Esophagus squamous epithelium (tissue), 4 donors: ENCODE measurements at regions not wholly inside any gene's neighbourhood (a gene's known extent, or its start where the extent isn't known, plus 50 kb on each side); places are given as distances from the start of the nearest gene placed in this dataset.
"Not testable (repeated sequence)": the region's sequence is repeated elsewhere in the genome, so short reads cannot be mapped to it uniquely, and the experiment has no call there.

Source experiments
- CTCF ChIP-seq, 6 experiments: fragments of 450-650 bp in 4 of 6; fragments of 200-600 bp in 2 of 6; sonication (generic) in 2 of 6; IDR thresholded peaks; one replicate each; pipeline ENCODE4 v1.5.1; 2016 to 2019; ENCODE audit warnings: antibody characterized with exemption in 6 of 6, mild to moderate bottlenecking in 4 of 6, moderate library complexity in 4 of 6
- POLR2A ChIP-seq, 4 donors: fragments of 450-650 bp; IDR thresholded peaks; one replicate each; pipeline ENCODE4 v1.6.1; 2017; ENCODE audit warnings: antibody characterized with exemption in 4 of 4, mild to moderate bottlenecking in 4 of 4, moderate library complexity in 3 of 4

GRCh38 chrX:3837211-3837610 lies 123.8 kb upstream of the PRKX start:
- not testable (repeated sequence) for TF ChIP-seq POLR2A, CTCF (IDR thresholded peaks at IDR 0.05)
